Cardiac muscle cell (in vitro differentiated cells and primary cell): ENCODE measurements at regions not wholly inside any gene's neighbourhood (a gene's known extent, or its start where the extent isn't known, plus 50 kb on each side); places are given as distances from the start of the nearest gene placed in this dataset.

Experiments used
- DNase-seq, 2 donors: peaks; one replicate each; pipeline versions ENCODE4 v3.0.0 to v3.0.0-alpha.2; 2010 to 2017; ENCODE audit warnings: low read depth in 1 of 2, low spot score in 1 of 2
- H3K27ac ChIP-seq: fragments of 200-600 bp; sonication (generic); 2 replicates; pipeline ENCODE4 v1.5.1; 2016
- H3K27me3 ChIP-seq: fragments of 200-600 bp; sonication (generic); 2 replicates; pipeline ENCODE4 v1.6.0; 2016; ENCODE audit warnings: control low read depth
- H3K36me3 ChIP-seq: fragments of 200-600 bp; sonication (generic); 2 replicates; pipeline ENCODE4 v1.5.1; 2016; ENCODE audit warnings: control low read depth
- H3K4me1 ChIP-seq: fragments of 200-600 bp; sonication (generic); 2 replicates; pipeline ENCODE4 v1.8.1; 2017; ENCODE audit warnings: low read depth, mild to moderate bottlenecking, mixed run types
- H3K4me3 ChIP-seq: fragments of 200-600 bp; sonication (generic); 2 replicates; pipeline ENCODE4 v1.5.1; 2016; ENCODE audit warnings: mild to moderate bottlenecking
- H3K9me3 ChIP-seq: fragments of 200-600 bp; sonication (generic); 2 replicates; pipeline ENCODE4 v1.5.1; 2017; ENCODE audit warnings: low read depth, mild to moderate bottlenecking, control low read depth
- TF ChIP-seq, protein P1 (sequence below): IDR thresholded peaks from 2 replicates; pipeline ENCODE4 v1.5.1; 2012; ENCODE audit warnings: low read depth, mild to moderate bottlenecking, low read length

DNA sequence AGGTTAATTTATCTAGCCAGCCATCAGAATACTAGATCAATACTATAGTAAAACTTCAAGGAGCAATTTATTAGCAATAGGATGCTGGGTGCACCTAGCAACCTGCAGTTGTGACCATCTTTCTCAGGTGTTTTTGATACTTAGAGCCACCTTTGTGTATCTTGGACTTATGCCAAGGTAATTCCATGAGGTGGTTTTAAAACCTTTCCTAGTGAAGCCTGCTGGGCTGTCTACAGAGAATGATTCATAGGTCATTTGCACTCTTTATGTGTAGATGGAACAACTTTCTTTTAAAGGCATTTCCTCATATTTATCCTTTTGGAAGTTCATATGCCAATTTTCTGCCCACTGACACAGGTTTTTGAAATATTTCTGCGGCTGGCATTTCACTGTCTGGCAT is 1030.1 kb upstream of the POU3F3 start:
- DNase-seq: no peak
- Histone ChIP-seq H3K36me3 (no peaks in the 10 kb centered on the region), H3K9me3 (no peaks in the 10 kb centered on the region), H3K27ac (no peak overlapping the region), H3K4me1 (no peaks in the 10 kb centered on the region), H3K4me3 (no peak overlapping the region), H3K27me3 (no peaks in the 10 kb centered on the region)
- TF ChIP-seq, protein P1, sequence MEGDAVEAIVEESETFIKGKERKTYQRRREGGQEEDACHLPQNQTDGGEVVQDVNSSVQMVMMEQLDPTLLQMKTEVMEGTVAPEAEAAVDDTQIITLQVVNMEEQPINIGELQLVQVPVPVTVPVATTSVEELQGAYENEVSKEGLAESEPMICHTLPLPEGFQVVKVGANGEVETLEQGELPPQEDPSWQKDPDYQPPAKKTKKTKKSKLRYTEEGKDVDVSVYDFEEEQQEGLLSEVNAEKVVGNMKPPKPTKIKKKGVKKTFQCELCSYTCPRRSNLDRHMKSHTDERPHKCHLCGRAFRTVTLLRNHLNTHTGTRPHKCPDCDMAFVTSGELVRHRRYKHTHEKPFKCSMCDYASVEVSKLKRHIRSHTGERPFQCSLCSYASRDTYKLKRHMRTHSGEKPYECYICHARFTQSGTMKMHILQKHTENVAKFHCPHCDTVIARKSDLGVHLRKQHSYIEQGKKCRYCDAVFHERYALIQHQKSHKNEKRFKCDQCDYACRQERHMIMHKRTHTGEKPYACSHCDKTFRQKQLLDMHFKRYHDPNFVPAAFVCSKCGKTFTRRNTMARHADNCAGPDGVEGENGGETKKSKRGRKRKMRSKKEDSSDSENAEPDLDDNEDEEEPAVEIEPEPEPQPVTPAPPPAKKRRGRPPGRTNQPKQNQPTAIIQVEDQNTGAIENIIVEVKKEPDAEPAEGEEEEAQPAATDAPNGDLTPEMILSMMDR: no peak

- Histone ChIP-seq H3K36me3 (no peaks in the 10 kb centered on the region), H3K4me1 (no peaks in the 10 kb centered on the region), H3K4me3 (no peak overlapping the region), H3K27me3 (no peaks in the 10 kb centered on the region), H3K27ac (no peak overlapping the region), H3K9me3 (no peaks in the 10 kb centered on the region)
- DNase-seq: no peak
- TF ChIP-seq, protein P1: no peak
Measured at GRCh38 chr2:103847276-103847675, 1006.6 kb upstream of the POU3F3 start.

- Histone ChIP-seq H3K27me3 (no peaks in the 10 kb centered on the region), H3K9me3 (no peaks in the 10 kb centered on the region), H3K27ac (no peak overlapping the region), H3K36me3 (no peaks in the 10 kb centered on the region), H3K4me1 (no peaks in the 10 kb centered on the region), H3K4me3 (no peak overlapping the region)
- TF ChIP-seq, protein P1: no peak
- no peak for DNase-seq
Measured at GRCh38 chr2:103859238-103859637, 994.7 kb upstream of the POU3F3 start.

GRCh38 chr2:103860016-103860415 is 993.9 kb upstream of the POU3F3 start:
- no peak for DNase-seq
- Histone ChIP-seq H3K36me3 (no peaks in the 10 kb centered on the region), H3K27me3 (no peaks in the 10 kb centered on the region), H3K9me3 (no peaks in the 10 kb centered on the region), H3K27ac (no peak overlapping the region), H3K4me1 (no peaks in the 10 kb centered on the region), H3K4me3 (no peak overlapping the region)
- TF ChIP-seq, protein P1: no peak

GRCh38 chr2:103868396-103868795 is 985.5 kb upstream of the POU3F3 start:
- H3K4me1 ChIP-seq: no peaks in the 10 kb centered on the region
- H3K27me3 ChIP-seq: no peaks in the 10 kb centered on the region
- H3K27ac ChIP-seq: no peak overlapping the region
- H3K4me3 ChIP-seq: no peak overlapping the region
- H3K9me3 ChIP-seq: no peaks in the 10 kb centered on the region
- TF ChIP-seq, protein P1: no peak
- no peaks in the 10 kb centered on the region for H3K36me3 ChIP-seq
- no peak for DNase-seq

- Histone ChIP-seq H3K4me1 (no peaks in the 10 kb centered on the region), H3K27ac (no peak overlapping the region), H3K4me3 (no peak overlapping the region), H3K9me3 (no peaks in the 10 kb centered on the region), H3K27me3 (no peaks in the 10 kb centered on the region), H3K36me3 (no peaks in the 10 kb centered on the region)
- no peak for DNase-seq
- TF ChIP-seq, protein P1: no peak
Measured at GRCh38 chr2:103873716-103874351, 980.1 kb upstream of the POU3F3 start.
